PC-3 (cell line): ENCODE measurements at regions not wholly inside any gene's neighbourhood (a gene's known extent, or its start where the extent isn't known, plus 50 kb on each side); places are given as distances from the start of the nearest gene placed in this dataset.

ENCODE experiments used
- ATAC-seq: fragments of 200-7000 bp; cut with Tn5 transposase; 2 replicates; pipeline ENCODE4 v1.9.1; 2020; ENCODE audit warnings: mild to moderate bottlenecking, moderate library complexity
- BruUV-seq: library from RNA; stranded (reverse); fragments of 400-500 nt; replicated peaks from 2 replicates; lab custom pipeline; 2021; lab: Mats Ljungman, UMichigan
- CTCF ChIA-PET: fragments of 300-600 bp; sonication (Branson Sonifier 250); formaldehyde crosslinking; loops from one replicate; lab custom pipeline; 2022; ENCODE audit warnings: antibody characterized with exemption; lab: Charles Lee
- POLR2A ChIA-PET: fragments of 300-600 bp; sonication (Branson Sonifier 250); formaldehyde crosslinking; loops from one replicate; lab custom pipeline; 2022; ENCODE audit warnings: antibody characterized with exemption; ENCODE audit not compliant: unreplicated experiment; lab: Charles Lee
- DNase-seq: peaks from one replicate; pipeline ENCODE4 v3.0.0-alpha.2; 2015
- H2AFZ ChIP-seq: fragments of 300-600 bp; sonication (generic); 2 replicates; pipeline ENCODE4 v1.6.0; 2016; ENCODE audit warnings: antibody characterized with exemption, low read length
- H3F3A ChIP-seq: fragments of 300-600 bp; sonication (generic); one replicate; pipeline ENCODE4 v1.6.0; 2017; ENCODE audit warnings: antibody characterized with exemption, low read length, control low read depth, mild to moderate bottlenecking; ENCODE audit not compliant: unreplicated experiment
- H3K27ac ChIP-seq: fragments of 300-600 bp; sonication (generic); 2 replicates; pipeline ENCODE4 v1.5.1; 2016; ENCODE audit warnings: mild to moderate bottlenecking, low read length
- H3K27me3 ChIP-seq: fragments of 300-600 bp; sonication (generic); 2 replicates; pipeline ENCODE4 v1.6.1; 2016; ENCODE audit warnings: low read length, mixed read lengths
- H3K36me3 ChIP-seq: fragments of 300-600 bp; sonication (generic); 2 replicates; pipeline ENCODE4 v1.6.1; 2016; ENCODE audit warnings: low read depth, mixed run types, low read length, mixed read lengths
- H3K4me1 ChIP-seq: fragments of 300-600 bp; sonication (generic); 2 replicates; pipeline ENCODE4 v1.5.1; 2016; ENCODE audit warnings: low read length; ENCODE audit not compliant: insufficient read depth
- H3K4me2 ChIP-seq: fragments of 300-600 bp; sonication (generic); 2 replicates; pipeline ENCODE4 v1.6.0; 2016; ENCODE audit warnings: low read length
- H3K4me3 ChIP-seq: fragments of 300-600 bp; sonication (generic); 2 replicates; pipeline ENCODE4 v1.5.1; 2016; ENCODE audit warnings: mild to moderate bottlenecking, low read length, mixed read lengths
- H3K79me2 ChIP-seq: fragments of 300-600 bp; sonication (generic); 2 replicates; pipeline ENCODE4 v1.6.1; 2017; ENCODE audit warnings: low read length, mixed read lengths
- H3K9ac ChIP-seq: fragments of 300-600 bp; sonication (generic); 2 replicates; pipeline ENCODE4 v1.6.0; 2016; ENCODE audit warnings: mild to moderate bottlenecking, low read length
- H3K9me2 ChIP-seq: fragments of 300-600 bp; sonication (generic); replicated peaks from 2 replicates; pipeline ENCODE4 v1.6.1; 2016; ENCODE audit warnings: mixed run types, low read length, mixed read lengths
- H3K9me3 ChIP-seq: fragments of 300-600 bp; sonication (generic); 2 replicates; pipeline ENCODE4 v1.6.1; 2016; ENCODE audit warnings: low read length, mixed read lengths
- H4K20me1 ChIP-seq: fragments of 300-600 bp; sonication (generic); 2 replicates; pipeline ENCODE4 v1.6.1; 2016; ENCODE audit warnings: low read length, mixed read lengths
- CTCF ChIP-seq: fragments of 300-600 bp; sonication (generic); conservative IDR thresholded peaks from 2 replicates; pipeline ENCODE4 v1.5.1; 2017; ENCODE audit warnings: antibody characterized with exemption, low read depth, mild to moderate bottlenecking, low read length
- EZH2 ChIP-seq: fragments of 300-600 bp; sonication (generic); IDR thresholded peaks from one replicate; pipeline ENCODE4 v1.6.1; 2017; ENCODE audit warnings: antibody characterized with exemption, mild to moderate bottlenecking, low read length; ENCODE audit not compliant: unreplicated experiment
- EZH2phosphoT487 ChIP-seq: fragments of 300-600 bp; sonication (generic); IDR thresholded peaks from 2 replicates; pipeline ENCODE4 v1.6.1; 2018; ENCODE audit warnings: mild to moderate bottlenecking, antibody characterized with exemption, low read length, borderline replicate concordance
- intact Hi-C: fragments of 100-400 bp; cut with micrococcal nuclease; formaldehyde crosslinking; loops from 2 replicates; pipeline ENCODE4 v1.9.0; 2023

- DNase-seq, result no peak
- Histone ChIP-seq H2AFZ (no peak overlapping the region), H3K4me2 (no peak overlapping the region), H3K9me2 (no peaks in the 10 kb centered on the region; the same call in none of the 2 replicates), H3K4me1 (peaks cover 33% of the 10 kb centered on the region), H4K20me1 (no peaks in the 10 kb centered on the region), H3K27ac (no peak overlapping the region), H3F3A (peaks cover 6% of the 10 kb centered on the region), H3K9ac (no peak overlapping the region), H3K4me3 (no peak overlapping the region), H3K79me2 (no peaks in the 10 kb centered on the region), H3K9me3 (no peaks in the 10 kb centered on the region), H3K36me3 (no peaks in the 10 kb centered on the region), H3K27me3 (no peaks in the 10 kb centered on the region)
- CTCF ChIA-PET, result no interaction called here
- no TSS peak for BruUV-seq
- intact Hi-C loops, result loop anchor here (10.0 kb wide), 1 partner anchor 55 kb away; no protein-coding TSS in a partner anchor
- ATAC-seq, result no peak
- POLR2A ChIA-PET, result interaction anchor here (0.6 kb wide), 1 partner anchor 28 kb away, joined by 5 read pairs; no protein-coding TSS in a partner anchor
- TF ChIP-seq EZH2phosphoT487, result no peak
- no peak for TF ChIP-seq CTCF
- no peak for TF ChIP-seq EZH2
These were observed 532.9 kb downstream of the ANKRD50 start for GRCh38 chr4:124179506-124180186.

GRCh38 chr4:124181039-124181438 is 531.5 kb downstream of the ANKRD50 start:
- POLR2A ChIA-PET, result no interaction called here
- no peak for ATAC-seq

More at GRCh38 chr4:124181039-124181438, 531.5 kb downstream of the ANKRD50 start:
- H3F3A ChIP-seq, result peaks cover 6% of the 10 kb centered on the region
- no peak overlapping the region for H3K4me3 ChIP-seq
- H3K9me3 ChIP-seq, result no peaks in the 10 kb centered on the region
- no peaks in the 10 kb centered on the region; the same call in none of the 2 replicates for H3K9me2 ChIP-seq
- no peak overlapping the region for H3K9ac ChIP-seq
- CTCF ChIA-PET, result no interaction called here
- BruUV-seq, result no TSS peak
- intact Hi-C loops, result loop anchor here (10.0 kb wide), 1 partner anchor 54 kb away; no protein-coding TSS in a partner anchor
- H2AFZ ChIP-seq, result no peak overlapping the region
- H3K79me2 ChIP-seq, result no peaks in the 10 kb centered on the region
- DNase-seq, result no peak
- H3K4me2 ChIP-seq, result no peak overlapping the region
- no peaks in the 10 kb centered on the region for H4K20me1 ChIP-seq
- TF ChIP-seq CTCF (no peak), EZH2phosphoT487 (no peak), EZH2 (no peak)
- H3K36me3 ChIP-seq, result no peaks in the 10 kb centered on the region
- no peak overlapping the region for H3K27ac ChIP-seq
- no peaks in the 10 kb centered on the region for H3K27me3 ChIP-seq
- H3K4me1 ChIP-seq, result peaks cover 33% of the 10 kb centered on the region
